ENCODE measurements at regions not wholly inside any gene's neighbourhood (a gene's known extent, or its start where the extent isn't known, plus 50 kb on each side); places are given as distances from the start of the nearest gene placed in this dataset.
"Not testable (repeated sequence)": the region's sequence is repeated elsewhere in the genome, so short reads cannot be mapped to it uniquely, and the experiment has no call there.

DNA sequence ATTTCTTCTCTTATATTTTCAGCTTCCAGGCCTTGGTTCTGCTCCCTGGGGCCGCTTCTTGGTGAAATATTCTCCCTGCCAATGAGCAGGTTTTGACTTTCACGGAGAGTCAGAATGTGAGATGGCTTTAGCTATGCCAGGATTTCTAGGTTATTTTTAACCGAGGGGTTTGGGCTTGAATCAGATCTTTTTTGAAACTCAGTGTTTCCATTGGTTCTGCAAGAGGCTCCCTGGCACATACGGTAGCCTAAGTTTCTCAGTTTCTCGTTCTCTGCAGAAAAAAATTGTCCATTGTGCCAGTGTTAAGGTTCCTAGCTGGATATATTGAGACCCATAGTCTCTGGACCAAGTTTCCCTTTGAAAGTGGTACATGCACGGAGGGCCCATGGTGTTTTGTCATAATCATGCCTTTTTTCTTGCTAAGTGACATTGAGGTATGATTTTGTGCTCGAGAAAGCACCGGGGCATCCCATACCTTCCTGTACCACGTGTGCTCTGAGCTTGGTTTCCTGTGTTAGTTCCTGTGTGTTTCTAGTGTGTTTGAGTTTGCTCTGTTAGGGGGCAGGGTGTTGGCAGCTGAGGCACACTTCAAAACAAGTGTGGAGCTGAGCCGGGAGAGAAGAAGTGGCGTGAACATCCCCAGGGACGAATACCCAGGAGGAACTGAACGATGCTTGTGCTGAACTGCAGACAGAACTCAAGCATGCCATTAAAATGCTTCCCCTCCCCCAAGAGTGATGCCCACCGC, 127.2 kb downstream of the HS3ST3B1 start:
- Histone ChIP-seq H3K4me2 (ENCODE audit: low read length) (no peak overlapping the region), H3K9me3 (ENCODE audit: control insufficient read depth in 1 of 2, insufficient read depth in 1 of 2, low read depth in 1 of 2, low read length in 2 of 2) (no peaks in the 10 kb centered on the region), H3K4me1 (ENCODE audit: control insufficient read depth in 1 of 2, insufficient read depth in 2 of 2, low read length in 2 of 2) (no peaks in the 10 kb centered on the region), H3K4me3 (replicated peaks in 1 of 2; ENCODE audit: low read depth in 1 of 2, low read length in 2 of 2) (no peak overlapping the region), H3K27ac (ENCODE audit: low read depth, low read length) (no peak overlapping the region), H3K36me3 (ENCODE audit: control insufficient read depth in 1 of 2, insufficient read depth in 2 of 2, low read length in 2 of 2) (no peaks in the 10 kb centered on the region), H3K79me2 (ENCODE audit: insufficient read depth, low read length) (no peaks in the 10 kb centered on the region), H2AFZ (ENCODE audit: low read depth, low read length, poor library complexity, severe bottlenecking) (no peak overlapping the region), H4K20me1 (ENCODE audit: insufficient read depth) (no peaks in the 10 kb centered on the region), H3K9ac (ENCODE audit: low read length) (no peak overlapping the region), H3K27me3 (ENCODE audit: insufficient read depth, low read length) (no peaks in the 10 kb centered on the region), H3K9me2 (ENCODE audit: insufficient read depth) (no peaks in the 10 kb centered on the region)
- DNase-seq (ENCODE audit: low read depth, low spot score) (no peak), ATAC-seq (no peak)
- POLR2A ChIA-PET, result no interaction called here
- CTCF ChIA-PET, result no interaction called here
- TF ChIP-seq TCF7L2 (IDR thresholded peaks at IDR 0.05; ENCODE audit: borderline replicate concordance, extremely low read depth, insufficient read depth, insufficient read length) (no peak), CEBPB (IDR thresholded peaks at IDR 0.05; ENCODE audit: low read depth) (no peak), SRF (IDR thresholded peaks at IDR 0.05; ENCODE audit: low read depth) (no peak), RAD21 (IDR thresholded peaks at IDR 0.05; ENCODE audit: low read depth) (no peak), ZBTB33 (IDR thresholded peaks at IDR 0.05; ENCODE audit: extremely low read depth, insufficient replicate concordance, low read length) (no peak), SIN3A (IDR thresholded peaks at IDR 0.05; ENCODE audit: low read depth) (no peak), EZH2 (IDR thresholded peaks at IDR 0.05) (no peak), ELF1 (IDR thresholded peaks at IDR 0.05; ENCODE audit: borderline replicate concordance, low read depth) (no peak), EZH2phosphoT487 (IDR thresholded peaks at IDR 0.05; ENCODE audit: borderline replicate concordance) (no peak), POLR2AphosphoS5 (IDR thresholded peaks at IDR 0.05; ENCODE audit: low read depth, low read length) (no peak), ZNF274 (IDR thresholded peaks at IDR 0.05; ENCODE audit: low read depth, low read length) (no peak), JUND (IDR thresholded peaks at IDR 0.05) (no peak), CBX3 (IDR thresholded peaks at IDR 0.05; ENCODE audit: low read depth) (no peak), FOSL1 (IDR thresholded peaks at IDR 0.05; ENCODE audit: low read depth) (no peak), SP1 (IDR thresholded peaks at IDR 0.05; ENCODE audit: low read depth) (no peak), ZFX (IDR thresholded peaks at IDR 0.05) (no peak)
- TF ChIP-seq, protein P1, sequence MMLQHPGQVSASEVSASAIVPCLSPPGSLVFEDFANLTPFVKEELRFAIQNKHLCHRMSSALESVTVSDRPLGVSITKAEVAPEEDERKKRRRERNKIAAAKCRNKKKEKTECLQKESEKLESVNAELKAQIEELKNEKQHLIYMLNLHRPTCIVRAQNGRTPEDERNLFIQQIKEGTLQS (IDR thresholded peaks at IDR 0.05), result no peak
- TF ChIP-seq, protein P2, sequence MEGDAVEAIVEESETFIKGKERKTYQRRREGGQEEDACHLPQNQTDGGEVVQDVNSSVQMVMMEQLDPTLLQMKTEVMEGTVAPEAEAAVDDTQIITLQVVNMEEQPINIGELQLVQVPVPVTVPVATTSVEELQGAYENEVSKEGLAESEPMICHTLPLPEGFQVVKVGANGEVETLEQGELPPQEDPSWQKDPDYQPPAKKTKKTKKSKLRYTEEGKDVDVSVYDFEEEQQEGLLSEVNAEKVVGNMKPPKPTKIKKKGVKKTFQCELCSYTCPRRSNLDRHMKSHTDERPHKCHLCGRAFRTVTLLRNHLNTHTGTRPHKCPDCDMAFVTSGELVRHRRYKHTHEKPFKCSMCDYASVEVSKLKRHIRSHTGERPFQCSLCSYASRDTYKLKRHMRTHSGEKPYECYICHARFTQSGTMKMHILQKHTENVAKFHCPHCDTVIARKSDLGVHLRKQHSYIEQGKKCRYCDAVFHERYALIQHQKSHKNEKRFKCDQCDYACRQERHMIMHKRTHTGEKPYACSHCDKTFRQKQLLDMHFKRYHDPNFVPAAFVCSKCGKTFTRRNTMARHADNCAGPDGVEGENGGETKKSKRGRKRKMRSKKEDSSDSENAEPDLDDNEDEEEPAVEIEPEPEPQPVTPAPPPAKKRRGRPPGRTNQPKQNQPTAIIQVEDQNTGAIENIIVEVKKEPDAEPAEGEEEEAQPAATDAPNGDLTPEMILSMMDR (IDR thresholded peaks at IDR 0.05 in 2 of 3, conservative IDR thresholded peaks at IDR 0.05 in 1 of 3; ENCODE audit: borderline replicate concordance in 1 of 3, insufficient read depth in 1 of 3, low read depth in 2 of 3, low read length in 2 of 3), result no peak
- BruUV-seq (replicated peaks), result no TSS peak
- intact Hi-C loops (cut with micrococcal nuclease), result no loop called here
- RAD21 ChIA-PET (ENCODE audit: low non-redundant PET in 1 of 2, low total read pairs in 2 of 2, uncharacterized antibody in 2 of 2, unreplicated experiment in 2 of 2), result no interaction called here

- BruUV-seq (replicated peaks); H2AFZ ChIP-seq (ENCODE audit: low read depth, low read length, poor library complexity, severe bottlenecking); CTCF ChIA-PET; H3K4me2 ChIP-seq (ENCODE audit: low read length); H3K79me2 ChIP-seq (ENCODE audit: insufficient read depth, low read length); H3K9me3 ChIP-seq (ENCODE audit: control insufficient read depth in 1 of 2, insufficient read depth in 1 of 2, low read depth in 1 of 2, low read length in 2 of 2); RAD21 ChIA-PET (ENCODE audit: low non-redundant PET in 1 of 2, low total read pairs in 2 of 2, uncharacterized antibody in 2 of 2, unreplicated experiment in 2 of 2); H3K27ac ChIP-seq (ENCODE audit: low read depth, low read length); DNase-seq (ENCODE audit: low read depth, low spot score); H3K4me3 ChIP-seq (replicated peaks in 1 of 2; ENCODE audit: low read depth in 1 of 2, low read length in 2 of 2); intact Hi-C loops (cut with micrococcal nuclease); H3K36me3 ChIP-seq (ENCODE audit: control insufficient read depth in 1 of 2, insufficient read depth in 2 of 2, low read length in 2 of 2); H3K4me1 ChIP-seq (ENCODE audit: control insufficient read depth in 1 of 2, insufficient read depth in 2 of 2, low read length in 2 of 2); H3K9ac ChIP-seq (ENCODE audit: low read length); H3K27me3 ChIP-seq (ENCODE audit: insufficient read depth, low read length); POLR2A ChIA-PET; H4K20me1 ChIP-seq (ENCODE audit: insufficient read depth); ATAC-seq; H3K9me2 ChIP-seq (ENCODE audit: insufficient read depth): not testable (repeated sequence)
Measured at GRCh38 chr17:14423156-14423555, 122.3 kb downstream of the HS3ST3B1 start.
